HG03097 (cell line): ENCODE measurements at regions not wholly inside any gene's neighbourhood (a gene's known extent, or its start where the extent isn't known, plus 50 kb on each side); places are given as distances from the start of the nearest gene placed in this dataset.

Experiments used
- ATAC-seq: cut with Tn5 transposase; IDR thresholded peaks from one replicate; pipeline ENCODE4 v1.9.1; 2021; ENCODE audit not compliant: unreplicated experiment, low FRiP score

- ATAC-seq, result no peak
These were observed 59.6 kb upstream of the PRDX6 start for GRCh38 chr1:173417563-173417962.

GRCh38 chr1:173418107-173418985 is 58.8 kb upstream of the PRDX6 start:
- ATAC-seq, result peak; percentile 31

GRCh38 chr1:173420330-173420806 is 56.8 kb upstream of the PRDX6 start:
- ATAC-seq, result no peak

- ATAC-seq, result no peak
These were observed 55.8 kb upstream of the PRDX6 start for GRCh38 chr1:173421286-173421685.

- no peak for ATAC-seq
These were observed 55.3 kb upstream of the PRDX6 start for GRCh38 chr1:173421789-173422188.

GRCh38 chr1:173422456-173422976 is 54.6 kb upstream of the PRDX6 start:
- ATAC-seq, result no peak

GRCh38 chr1:173423291-173423690 is 53.8 kb upstream of the PRDX6 start:
- no peak for ATAC-seq

- ATAC-seq, result no peak
These were observed 53.0 kb upstream of the PRDX6 start for GRCh38 chr1:173424143-173424542.

GRCh38 chr1:173424782-173425407 is 52.2 kb upstream of the PRDX6 start:
- ATAC-seq, result no peak

- ATAC-seq, result no peak
These were observed 51.1 kb upstream of the PRDX6 start for GRCh38 chr1:173426057-173426456.

- no peak for ATAC-seq
These were observed 49.7 kb upstream of the PRDX6 start for GRCh38 chr1:173427146-173428054.
